ENCODE measurements at regions not wholly inside any gene's neighbourhood (a gene's known extent, or its start where the extent isn't known, plus 50 kb on each side); places are given as distances from the start of the nearest gene placed in this dataset.
"Not testable (repeated sequence)": the region's sequence is repeated elsewhere in the genome, so short reads cannot be mapped to it uniquely, and the experiment has no call there.

- no peak overlapping the region for H3K27ac Mint-ChIP-seq
- no peak overlapping the region for H3K4me3 Mint-ChIP-seq
- H3K9me3 Mint-ChIP-seq = no peaks in the 10 kb centered on the region
- no peak for DNase-seq (ENCODE audit: low spot score in 2 of 2)
- H3K27me3 Mint-ChIP-seq = no peaks in the 10 kb centered on the region
- no peak for ATAC-seq (ENCODE audit: low read depth)
- no peaks in the 10 kb centered on the region for H3K36me3 Mint-ChIP-seq
- no peaks in the 10 kb centered on the region for H3K4me1 Mint-ChIP-seq
These were observed 102.4 kb downstream of the TFAP2A start for GRCh38 chr6:10312445-10312844.

GRCh38 chr6:10311546-10312405 is 103.1 kb downstream of the TFAP2A start:
- not testable (repeated sequence) for H3K4me3 Mint-ChIP-seq; DNase-seq (ENCODE audit: low spot score in 2 of 2); H3K4me1 Mint-ChIP-seq; H3K9me3 Mint-ChIP-seq; ATAC-seq (ENCODE audit: low read depth); H3K36me3 Mint-ChIP-seq; H3K27me3 Mint-ChIP-seq; H3K27ac Mint-ChIP-seq

GRCh38 chr6:10310826-10311225 is 104.0 kb downstream of the TFAP2A start:
- no peak for DNase-seq (ENCODE audit: low spot score in 2 of 2)
- Mint-ChIP-seq H3K4me3 (no peak overlapping the region), H3K27me3 (no peaks in the 10 kb centered on the region), H3K36me3 (no peaks in the 10 kb centered on the region), H3K27ac (no peak overlapping the region), H3K4me1 (no peaks in the 10 kb centered on the region), H3K9me3 (no peaks in the 10 kb centered on the region)
- ATAC-seq (ENCODE audit: low read depth) = no peak

- no peak for DNase-seq (ENCODE audit: low spot score in 2 of 2)
- H3K27ac Mint-ChIP-seq = no peak overlapping the region
- H3K36me3 Mint-ChIP-seq = no peaks in the 10 kb centered on the region
- no peaks in the 10 kb centered on the region for H3K4me1 Mint-ChIP-seq
- no peaks in the 10 kb centered on the region for H3K27me3 Mint-ChIP-seq
- no peaks in the 10 kb centered on the region for H3K9me3 Mint-ChIP-seq
- ATAC-seq (ENCODE audit: low read depth) = no peak
- no peak overlapping the region for H3K4me3 Mint-ChIP-seq
These were observed 104.6 kb downstream of the TFAP2A start for GRCh38 chr6:10310330-10310653.

GRCh38 chr6:10309457-10310329 is 105.2 kb downstream of the TFAP2A start:
- DNase-seq (ENCODE audit: low spot score in 2 of 2) (no peak), ATAC-seq (ENCODE audit: low read depth) (no peak)
- Mint-ChIP-seq H3K4me3 (no peak overlapping the region), H3K4me1 (no peaks in the 10 kb centered on the region), H3K36me3 (no peaks in the 10 kb centered on the region), H3K27ac (no peak overlapping the region), H3K9me3 (no peaks in the 10 kb centered on the region), H3K27me3 (no peaks in the 10 kb centered on the region)

- Mint-ChIP-seq H3K27me3 (no peaks in the 10 kb centered on the region), H3K27ac (no peak overlapping the region), H3K9me3 (no peaks in the 10 kb centered on the region), H3K4me3 (no peak overlapping the region), H3K4me1 (no peaks in the 10 kb centered on the region), H3K36me3 (no peaks in the 10 kb centered on the region)
- no peak for DNase-seq (ENCODE audit: low spot score in 2 of 2)
- ATAC-seq (ENCODE audit: low read depth) = no peak
These were observed 107.4 kb downstream of the TFAP2A start for GRCh38 chr6:10307476-10307875.

- no peaks in the 10 kb centered on the region for H3K36me3 Mint-ChIP-seq
- no peak for ATAC-seq (ENCODE audit: low read depth)
- no peak for DNase-seq (ENCODE audit: low spot score in 2 of 2)
- no peaks in the 10 kb centered on the region for H3K9me3 Mint-ChIP-seq
- no peak overlapping the region for H3K27ac Mint-ChIP-seq
- H3K4me3 Mint-ChIP-seq = no peak overlapping the region
- H3K4me1 Mint-ChIP-seq = no peaks in the 10 kb centered on the region
- H3K27me3 Mint-ChIP-seq = no peaks in the 10 kb centered on the region
These were observed 107.8 kb downstream of the TFAP2A start for GRCh38 chr6:10307028-10307427.

GRCh38 chr6:10305790-10306415 is 109.0 kb downstream of the TFAP2A start:
- Mint-ChIP-seq H3K27ac (no peak overlapping the region), H3K27me3 (no peaks in the 10 kb centered on the region), H3K4me1 (no peaks in the 10 kb centered on the region), H3K4me3 (no peak overlapping the region), H3K9me3 (no peaks in the 10 kb centered on the region), H3K36me3 (no peaks in the 10 kb centered on the region)
- no peak for ATAC-seq (ENCODE audit: low read depth)
- no peak for DNase-seq (ENCODE audit: low spot score in 2 of 2)

GRCh38 chr6:10303608-10304506 is 111.0 kb downstream of the TFAP2A start:
- Mint-ChIP-seq H3K4me3 (no peak overlapping the region), H3K27ac (no peak overlapping the region), H3K36me3 (no peaks in the 10 kb centered on the region), H3K4me1 (no peaks in the 10 kb centered on the region), H3K9me3 (peaks cover 2% of the 10 kb centered on the region), H3K27me3 (no peaks in the 10 kb centered on the region)
- DNase-seq (ENCODE audit: low spot score in 2 of 2) (no peak), ATAC-seq (ENCODE audit: low read depth) (no peak)

- no peak overlapping the region for H3K27ac Mint-ChIP-seq
These were observed 112.2 kb downstream of the TFAP2A start for GRCh38 chr6:10302566-10303235.

GRCh38 chr6:10300071-10300470 is 114.8 kb downstream of the TFAP2A start:
- Mint-ChIP-seq H3K27me3 (no peaks in the 10 kb centered on the region), H3K4me1 (no peaks in the 10 kb centered on the region)
- no peak for ATAC-seq (ENCODE audit: low read depth)

More at GRCh38 chr6:10302566-10303235, 112.2 kb downstream of the TFAP2A start:
- H3K4me1 Mint-ChIP-seq = no peaks in the 10 kb centered on the region
- ATAC-seq (ENCODE audit: low read depth) = no peak
- H3K9me3 Mint-ChIP-seq = peaks cover 3% of the 10 kb centered on the region
- H3K36me3 Mint-ChIP-seq = no peaks in the 10 kb centered on the region
- no peak for DNase-seq (ENCODE audit: low spot score in 2 of 2)
- H3K4me3 Mint-ChIP-seq = no peak overlapping the region
- H3K27me3 Mint-ChIP-seq = no peaks in the 10 kb centered on the region

GRCh38 chr6:10297832-10298231 is 117.0 kb downstream of the TFAP2A start:
- Mint-ChIP-seq H3K36me3 (no peaks in the 10 kb centered on the region), H3K27me3 (no peaks in the 10 kb centered on the region), H3K4me1 (no peaks in the 10 kb centered on the region), H3K27ac (no peak overlapping the region), H3K9me3 (peaks cover 3% of the 10 kb centered on the region), H3K4me3 (no peak overlapping the region)
- DNase-seq (ENCODE audit: low spot score in 2 of 2) (no peak), ATAC-seq (ENCODE audit: low read depth) (no peak)

More at GRCh38 chr6:10300071-10300470, 114.8 kb downstream of the TFAP2A start:
- Mint-ChIP-seq H3K36me3 (no peaks in the 10 kb centered on the region), H3K27ac (no peak overlapping the region), H3K4me3 (no peak overlapping the region), H3K9me3 (peaks cover 3% of the 10 kb centered on the region)
- no peak for DNase-seq (ENCODE audit: low spot score in 2 of 2)

GRCh38 chr6:10278746-10279145 is 136.1 kb downstream of the TFAP2A start:
- Mint-ChIP-seq H3K4me1 (no peaks in the 10 kb centered on the region), H3K27me3 (peaks cover 1% of the 10 kb centered on the region), H3K4me3 (no peak overlapping the region), H3K27ac (no peak overlapping the region), H3K9me3 (peaks cover 5% of the 10 kb centered on the region), H3K36me3 (no peaks in the 10 kb centered on the region)
- no peak for ATAC-seq (ENCODE audit: low read depth)
- DNase-seq (ENCODE audit: low spot score in 2 of 2) = no peak

Data from memory B cell (primary cell).